Peyer's patch (tissue), 4 donors: ENCODE measurements at regions not wholly inside any gene's neighbourhood (a gene's known extent, or its start where the extent isn't known, plus 50 kb on each side); places are given as distances from the start of the nearest gene placed in this dataset.

Experiments used
- POLR2A ChIP-seq, 2 donors: fragments of 450-650 bp; IDR thresholded peaks; one replicate each; pipeline ENCODE4 v1.5.1; 2017; ENCODE audit warnings: antibody characterized with exemption in 2 of 2, mild to moderate bottlenecking in 2 of 2, moderate library complexity in 2 of 2
- TF ChIP-seq, protein P1 (sequence below), 6 experiments: fragments of 450-650 bp in 4 of 6; fragments of 200-600 bp in 2 of 6; sonication (generic) in 1 of 6; IDR thresholded peaks; one replicate each; pipeline ENCODE4 v1.5.1; 2017 to 2019; ENCODE audit warnings: antibody characterized with exemption in 6 of 6, mild to moderate bottlenecking in 3 of 6, moderate library complexity in 1 of 6

DNA sequence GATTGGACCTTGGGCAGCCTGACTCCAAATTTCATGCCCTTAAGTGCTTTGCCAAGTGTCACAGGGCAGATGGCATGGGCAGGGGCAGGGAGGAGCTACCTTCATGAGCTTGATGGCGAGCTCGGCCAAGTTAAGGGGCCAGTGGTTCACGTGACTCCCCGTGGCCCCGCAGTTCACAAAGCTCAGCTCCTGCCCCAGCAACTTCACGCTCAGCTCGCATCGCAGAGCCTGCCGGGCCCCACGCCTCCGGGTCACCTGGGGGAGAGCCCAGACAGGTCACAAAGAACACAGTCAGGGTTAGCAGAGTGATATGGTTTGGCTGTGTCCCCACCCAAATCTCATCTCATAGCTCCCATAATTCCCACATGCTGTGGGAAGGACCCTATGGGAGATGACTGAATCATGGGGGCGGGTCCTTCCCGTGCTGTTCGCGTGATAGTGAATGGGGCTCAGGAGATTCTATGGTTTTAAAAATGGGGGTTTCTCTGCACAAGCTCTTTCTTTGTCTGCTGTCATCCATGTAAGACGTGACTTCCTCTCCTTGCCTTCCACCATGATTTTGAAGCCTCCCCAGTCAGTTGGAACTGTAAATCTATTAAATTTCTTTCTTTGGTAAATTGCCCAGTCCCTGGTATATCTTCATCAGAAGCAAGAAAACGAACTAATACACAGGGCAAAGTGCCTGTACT is 108.1 kb downstream of the LITAF start:
- TF ChIP-seq, protein P1, sequence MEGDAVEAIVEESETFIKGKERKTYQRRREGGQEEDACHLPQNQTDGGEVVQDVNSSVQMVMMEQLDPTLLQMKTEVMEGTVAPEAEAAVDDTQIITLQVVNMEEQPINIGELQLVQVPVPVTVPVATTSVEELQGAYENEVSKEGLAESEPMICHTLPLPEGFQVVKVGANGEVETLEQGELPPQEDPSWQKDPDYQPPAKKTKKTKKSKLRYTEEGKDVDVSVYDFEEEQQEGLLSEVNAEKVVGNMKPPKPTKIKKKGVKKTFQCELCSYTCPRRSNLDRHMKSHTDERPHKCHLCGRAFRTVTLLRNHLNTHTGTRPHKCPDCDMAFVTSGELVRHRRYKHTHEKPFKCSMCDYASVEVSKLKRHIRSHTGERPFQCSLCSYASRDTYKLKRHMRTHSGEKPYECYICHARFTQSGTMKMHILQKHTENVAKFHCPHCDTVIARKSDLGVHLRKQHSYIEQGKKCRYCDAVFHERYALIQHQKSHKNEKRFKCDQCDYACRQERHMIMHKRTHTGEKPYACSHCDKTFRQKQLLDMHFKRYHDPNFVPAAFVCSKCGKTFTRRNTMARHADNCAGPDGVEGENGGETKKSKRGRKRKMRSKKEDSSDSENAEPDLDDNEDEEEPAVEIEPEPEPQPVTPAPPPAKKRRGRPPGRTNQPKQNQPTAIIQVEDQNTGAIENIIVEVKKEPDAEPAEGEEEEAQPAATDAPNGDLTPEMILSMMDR (IDR thresholded peaks at IDR 0.05) = no peak
- no peak for TF ChIP-seq POLR2A (IDR thresholded peaks at IDR 0.05)
